MV-4-11 (cell line): ENCODE measurements at regions not wholly inside any gene's neighbourhood (a gene's known extent, or its start where the extent isn't known, plus 50 kb on each side); places are given as distances from the start of the nearest gene placed in this dataset.
"Not testable (repeated sequence)": the region's sequence is repeated elsewhere in the genome, so short reads cannot be mapped to it uniquely, and the experiment has no call there.

ENCODE experiments used
- DNase-seq: peaks from one replicate; lab custom pipeline; 2025; lab: John Stamatoyannopoulos, UW

DNA sequence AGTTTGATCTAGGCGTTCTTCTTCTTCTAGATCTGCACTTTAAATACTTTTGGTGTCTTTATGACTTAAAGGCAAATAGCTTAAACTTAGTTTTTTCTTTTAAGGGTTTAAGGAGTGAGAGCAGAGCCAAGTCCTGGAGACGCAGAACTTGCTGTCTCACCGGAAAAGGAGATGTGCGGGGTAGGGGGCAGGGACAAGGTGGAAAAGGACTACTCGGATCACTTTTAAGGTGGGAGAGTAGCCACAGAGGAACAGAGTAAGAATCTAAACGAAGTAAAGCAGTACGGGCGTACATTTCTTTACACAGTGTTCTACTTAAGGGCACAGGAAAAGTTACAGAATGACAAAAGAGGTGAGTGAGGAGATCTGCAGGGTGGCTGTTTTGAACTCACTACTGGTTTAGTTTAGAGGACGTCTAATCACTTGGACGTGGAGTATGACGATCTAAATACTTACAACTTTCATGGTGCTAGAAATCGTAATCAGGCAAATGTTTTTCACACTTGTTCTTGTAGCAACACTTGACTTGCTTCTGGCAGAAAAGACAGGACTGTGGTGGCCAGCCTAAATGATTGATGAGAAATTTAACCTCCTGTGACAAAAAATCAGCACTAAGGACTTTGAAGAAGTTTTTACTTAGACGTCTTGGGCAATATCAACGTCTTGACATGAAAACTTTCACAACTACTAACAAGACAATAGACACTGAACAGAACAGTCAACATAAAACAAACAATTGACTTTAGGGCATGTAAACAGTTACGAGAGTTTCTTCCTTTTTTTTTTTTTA is 127.0 kb downstream of the ART5 start:
- DNase-seq = not testable (repeated sequence)

DNA sequence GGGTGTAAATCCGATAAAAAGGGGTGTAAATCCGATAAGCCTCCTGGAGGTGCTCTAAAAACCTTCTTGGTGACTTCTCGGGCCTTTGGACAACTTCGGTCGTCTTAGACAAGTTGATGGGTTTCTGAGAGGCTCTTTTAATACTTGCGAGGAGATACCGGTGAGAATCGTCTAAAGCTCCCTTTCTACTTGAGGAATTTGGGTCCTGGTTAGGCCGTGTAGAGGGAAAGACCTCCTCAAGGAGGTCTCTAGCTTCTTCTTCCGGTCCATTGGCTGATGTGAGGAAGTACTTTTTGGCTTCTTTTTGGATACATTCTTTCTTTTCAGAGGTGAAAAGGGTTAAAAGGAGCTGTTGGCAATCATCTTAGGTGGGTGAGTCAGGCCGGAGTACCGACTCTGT is 128.5 kb downstream of the ART5 start:
- not testable (repeated sequence) for DNase-seq

DNA sequence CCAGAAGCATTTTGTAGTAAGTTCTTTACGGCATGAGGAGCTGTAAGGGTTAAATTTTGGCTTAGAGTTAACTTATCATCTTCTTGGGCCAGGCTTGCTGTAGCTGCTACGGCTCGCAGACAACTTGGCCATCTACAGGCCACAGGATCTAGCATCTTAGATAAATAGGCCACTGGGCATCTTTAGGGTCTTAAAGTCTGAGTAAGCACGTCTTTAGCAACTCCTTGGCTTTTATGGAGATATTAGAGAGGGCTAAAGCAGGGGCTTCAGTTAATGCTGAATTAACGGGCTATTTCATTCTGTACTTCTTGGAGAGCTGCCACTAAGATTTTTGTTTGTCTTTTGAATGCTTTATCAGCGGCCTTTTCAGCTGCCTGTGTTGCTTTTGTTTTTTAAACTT is 129.0 kb downstream of the ART5 start:
- DNase-seq = not testable (repeated sequence)

DNA sequence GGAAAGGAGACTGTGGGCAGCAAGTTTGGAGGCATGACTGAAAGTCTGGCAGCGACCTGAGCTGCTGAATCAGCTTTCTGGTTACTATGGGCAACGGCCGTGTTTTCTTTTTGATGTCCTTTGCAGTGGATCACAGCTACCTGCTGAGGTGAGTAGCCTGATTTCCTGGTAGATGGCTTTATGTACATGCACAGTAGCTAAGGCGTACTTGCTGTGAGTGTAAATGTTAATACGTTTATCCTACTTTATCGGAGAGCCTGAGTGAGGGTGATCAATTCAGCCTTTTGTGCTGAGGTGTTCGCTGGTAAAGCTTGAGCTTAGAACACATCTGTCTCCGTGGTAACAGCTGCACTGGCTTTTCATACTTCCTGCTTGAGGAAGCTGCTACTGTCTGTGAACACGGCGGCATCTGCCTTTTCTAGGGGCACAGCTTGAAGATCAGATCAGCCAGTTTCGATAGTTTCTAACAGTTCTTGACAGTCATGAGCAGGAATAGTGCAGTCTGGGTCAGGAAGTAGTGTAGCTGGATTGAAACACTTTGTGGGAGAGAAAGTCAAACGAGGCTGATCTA is 129.6 kb downstream of the ART5 start:
- not testable (repeated sequence) for DNase-seq

GRCh38 chr11:3511416-3512132 is 130.2 kb downstream of the ART5 start:
- DNase-seq = not testable (repeated sequence)

DNA sequence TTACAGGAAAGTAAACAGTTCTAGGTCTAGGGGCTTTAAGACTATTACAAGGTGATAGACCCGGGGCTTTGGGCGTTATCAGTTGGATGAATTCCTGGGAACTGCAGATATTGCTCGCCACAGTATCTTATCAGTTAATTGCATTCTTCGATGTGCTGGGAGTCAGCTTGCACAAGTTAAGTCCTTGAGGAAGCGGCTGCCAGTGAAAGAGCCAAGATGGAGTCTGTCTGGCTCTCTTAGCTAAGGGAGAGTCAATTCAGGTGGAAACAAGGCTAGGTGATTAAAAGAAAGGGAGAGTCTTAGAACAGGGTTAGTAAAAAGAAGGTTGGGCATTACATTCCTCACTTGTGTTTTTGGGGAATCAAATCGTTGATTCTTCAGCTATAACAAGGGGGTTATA is 130.6 kb upstream of the ZNF195 start:
- DNase-seq = not testable (repeated sequence)

DNA sequence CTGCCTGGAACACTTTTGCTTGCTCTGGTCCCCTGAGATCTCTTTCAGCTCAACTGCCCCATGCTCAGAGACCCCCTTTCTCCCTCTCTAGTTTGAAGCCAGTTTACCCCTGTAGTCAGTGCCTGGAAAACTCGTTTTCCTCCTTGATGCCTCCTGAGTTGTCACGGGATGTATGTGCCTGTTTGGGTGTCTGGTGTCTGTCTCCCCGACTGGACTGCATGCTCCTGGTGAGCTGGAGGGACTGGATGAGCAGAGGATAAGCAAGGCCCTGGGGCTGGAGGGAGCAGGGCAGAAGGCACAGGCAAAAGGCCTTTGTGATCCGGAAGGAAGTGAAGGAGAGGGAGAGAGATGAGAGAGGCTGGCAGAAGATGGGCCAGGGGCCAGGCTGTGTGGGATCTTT is 120.3 kb upstream of the ZNF195 start:
- DNase-seq = not testable (repeated sequence)

- DNase-seq = not testable (repeated sequence)
Measured at GRCh38 chr11:3498356-3498755, 119.4 kb upstream of the ZNF195 start.

GRCh38 chr11:3493152-3493551 is 114.2 kb upstream of the ZNF195 start:
- DNase-seq = not testable (repeated sequence)

DNA sequence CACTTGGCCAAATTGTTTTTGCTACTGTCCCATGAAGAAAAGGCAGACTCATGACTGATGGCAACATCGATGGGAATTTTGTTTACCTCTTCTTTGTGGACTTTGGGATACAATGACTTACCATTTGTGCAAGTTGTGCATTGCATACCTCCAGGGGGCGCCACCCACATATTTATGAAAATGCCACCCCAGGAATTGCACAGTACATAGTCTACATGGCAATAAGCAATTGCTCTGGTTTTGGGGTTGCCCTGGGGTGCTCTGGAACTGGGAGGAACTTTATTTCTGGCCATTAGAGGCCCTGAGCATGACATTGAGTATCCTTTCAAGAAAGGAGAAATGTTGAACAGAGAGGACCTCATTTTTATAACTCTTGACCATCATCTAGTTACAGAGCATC is 109.1 kb upstream of the ZNF195 start:
- not testable (repeated sequence) for DNase-seq

DNA sequence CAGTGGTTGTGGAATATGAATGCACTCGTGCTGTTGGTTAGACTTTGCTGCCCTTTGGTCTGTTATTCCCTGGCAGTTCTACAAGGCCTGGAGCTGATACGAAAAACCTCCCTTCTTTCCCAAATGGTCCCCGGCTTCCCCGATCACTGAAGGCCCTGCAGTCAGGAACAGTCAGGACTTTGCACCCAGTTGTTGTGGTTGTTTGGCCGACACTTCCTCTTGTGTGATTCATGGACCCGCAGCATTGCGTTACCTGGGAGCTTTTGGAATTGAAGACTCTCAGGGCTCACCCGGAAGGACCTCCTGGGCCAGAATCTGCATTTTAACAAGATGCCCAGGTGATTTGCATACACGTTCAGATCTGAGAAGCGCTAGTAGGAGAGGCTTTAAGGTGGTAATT is 106.8 kb upstream of the ZNF195 start:
- DNase-seq = not testable (repeated sequence)

DNA sequence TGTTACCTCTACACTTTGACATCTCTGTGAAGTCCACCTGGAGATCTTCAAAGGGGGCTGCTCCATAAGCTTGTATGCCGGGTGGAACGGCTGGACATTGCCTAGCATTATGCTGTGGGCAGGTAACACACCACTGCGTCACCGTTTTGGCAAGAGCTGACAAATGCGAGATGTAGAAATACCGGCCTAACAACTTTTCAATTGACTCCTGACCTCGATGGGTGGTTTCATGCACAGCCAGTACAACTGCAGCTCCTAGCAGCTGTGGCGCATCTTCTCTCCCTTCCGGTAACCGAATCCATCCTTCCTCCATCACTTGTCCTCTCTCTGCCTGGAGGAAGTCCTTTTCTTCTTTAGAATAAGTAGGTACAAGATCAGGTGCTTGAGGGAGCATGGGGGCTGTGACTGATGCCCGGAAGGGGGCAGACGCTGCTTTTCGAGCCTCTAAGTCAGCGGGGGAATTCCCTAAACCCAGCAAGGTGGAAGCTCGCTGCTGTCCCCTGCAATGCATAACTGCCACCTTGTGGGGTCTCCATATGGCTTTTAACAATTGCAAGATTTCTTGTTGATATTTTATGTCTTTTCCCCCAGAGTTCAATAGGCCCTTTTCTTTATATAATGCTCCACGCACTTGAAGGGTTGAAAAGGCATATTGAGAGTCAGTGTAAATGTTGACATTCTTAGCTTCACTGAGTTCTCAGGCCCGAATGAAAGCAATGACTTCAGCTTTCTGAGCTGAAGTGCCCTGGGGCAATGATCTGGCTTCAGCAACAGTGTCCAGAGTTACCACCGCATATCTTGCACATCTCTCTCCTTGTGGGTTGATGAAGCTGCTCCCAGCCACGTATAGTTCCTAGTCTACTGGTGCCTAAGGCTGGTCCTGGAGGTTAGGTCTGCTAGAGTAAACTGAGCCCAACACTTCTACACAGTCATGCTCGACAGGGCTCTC is 98.3 kb upstream of the ZNF195 start:
- not testable (repeated sequence) for DNase-seq

DNA sequence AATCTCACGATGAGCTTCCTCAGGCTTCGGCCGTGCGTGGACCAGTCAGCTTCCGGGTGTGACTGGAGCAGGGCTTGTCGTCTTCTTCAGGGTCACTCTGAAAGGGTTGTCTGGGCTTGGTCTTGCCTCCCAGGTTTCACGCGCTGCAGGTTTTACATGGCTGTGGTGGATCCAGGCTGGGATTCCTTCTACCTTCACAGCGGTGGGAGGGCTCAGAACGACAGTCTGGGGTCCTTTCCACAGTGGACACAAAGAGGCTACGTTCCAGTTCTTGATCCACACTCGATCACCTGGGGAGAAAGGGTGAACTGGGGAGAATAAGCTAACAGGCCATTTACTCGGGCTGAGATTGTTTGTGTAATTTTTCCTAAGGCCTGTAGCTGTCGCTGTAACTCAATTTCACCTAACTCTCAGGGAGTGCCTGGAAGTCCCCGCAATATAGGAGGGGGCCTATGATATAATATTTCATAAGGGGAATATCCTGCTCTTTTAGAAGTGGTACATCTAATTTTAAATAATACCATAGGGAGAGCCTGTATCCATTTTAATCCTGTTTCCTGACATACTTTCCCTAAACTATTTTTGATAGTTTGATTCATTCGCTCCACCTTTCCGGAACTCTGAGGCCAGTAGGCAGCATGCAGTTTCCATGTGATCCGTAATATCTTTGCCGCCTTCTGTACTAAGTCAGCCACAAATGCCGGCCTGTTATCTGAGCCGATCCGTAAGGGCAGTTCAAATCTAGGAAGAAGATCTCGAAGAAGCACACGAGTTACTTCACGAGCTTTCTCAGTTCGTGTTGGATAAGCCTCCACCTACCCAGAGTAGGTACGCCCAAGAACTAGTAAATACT is 97.4 kb upstream of the ZNF195 start:
- not testable (repeated sequence) for DNase-seq

GRCh38 chr11:3468963-3469362 is 90.0 kb upstream of the ZNF195 start:
- not testable (repeated sequence) for DNase-seq

DNA sequence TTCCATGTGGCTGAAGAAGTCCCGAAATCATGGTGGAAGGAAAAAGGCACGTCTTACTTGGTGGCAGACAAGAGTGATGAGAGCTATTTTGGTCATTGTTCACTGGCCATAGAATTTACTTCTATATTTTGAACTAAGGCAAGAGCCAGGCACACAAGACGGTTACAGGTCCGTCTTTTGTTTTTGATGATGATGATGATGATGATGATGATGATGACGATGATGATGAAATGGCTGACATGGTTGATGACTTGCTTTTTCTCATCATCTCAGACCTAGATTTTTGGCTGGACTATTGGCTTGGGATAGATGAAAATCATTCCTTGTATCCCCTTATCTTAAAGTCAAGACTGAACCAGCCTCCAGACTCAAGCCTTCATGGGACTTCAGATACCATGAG is 88.7 kb upstream of the ZNF195 start:
- DNase-seq = not testable (repeated sequence)

- not testable (repeated sequence) for DNase-seq
Measured at GRCh38 chr11:3455666-3456065, 76.7 kb upstream of the ZNF195 start.

DNA sequence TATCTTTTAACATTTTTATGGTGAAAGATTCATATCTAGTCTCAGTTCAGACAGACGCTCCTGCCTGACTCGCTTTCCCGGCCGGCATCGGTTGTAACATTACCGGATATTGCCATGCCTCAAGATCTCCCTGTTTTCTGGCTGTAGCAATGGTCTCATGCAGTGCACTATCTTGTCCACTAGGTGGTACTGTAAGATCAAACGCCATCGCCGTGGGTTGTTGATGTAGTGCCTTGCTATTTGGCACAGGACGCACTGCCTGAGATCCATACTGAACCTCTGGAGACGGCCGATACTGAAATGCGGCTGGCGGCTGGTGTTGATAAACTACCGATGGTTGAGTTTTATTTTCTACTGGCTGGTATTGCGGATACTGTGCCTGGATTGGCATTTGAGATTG is 75.9 kb upstream of the ZNF195 start:
- DNase-seq = not testable (repeated sequence)

DNA sequence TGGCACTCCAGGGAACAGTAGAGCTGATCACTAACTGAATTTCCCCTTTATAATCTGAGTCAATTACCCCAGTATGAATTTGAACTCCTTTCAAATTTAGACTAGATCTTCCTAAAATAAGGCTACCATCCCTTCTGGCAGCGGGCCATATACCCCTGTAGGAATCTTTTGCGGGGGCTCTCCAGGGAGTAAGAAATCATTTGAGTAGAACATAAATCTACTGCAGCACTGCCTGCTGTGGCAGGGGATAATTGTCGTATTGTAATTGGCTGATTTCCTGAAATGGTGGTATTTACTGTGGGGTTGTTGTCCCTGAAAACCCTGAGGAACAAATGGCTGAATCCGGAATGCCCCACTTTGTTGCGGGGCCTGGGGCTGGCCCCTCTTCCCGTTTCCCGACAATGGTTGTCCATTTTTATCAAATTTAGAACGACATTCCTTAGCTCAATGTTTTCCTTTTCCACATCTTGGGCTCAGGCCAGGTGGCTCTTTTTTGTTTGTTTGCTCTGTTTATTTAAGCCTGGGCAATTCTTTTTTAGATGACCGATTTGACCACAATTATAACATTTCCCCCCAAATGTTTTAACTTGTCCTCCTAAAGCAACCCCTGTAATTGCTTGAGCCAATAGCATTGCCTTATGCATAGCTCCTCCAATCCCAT is 74.8 kb upstream of the ZNF195 start:
- not testable (repeated sequence) for DNase-seq

GRCh38 chr11:3450822-3451221 is 71.9 kb upstream of the ZNF195 start:
- DNase-seq = not testable (repeated sequence)

DNA sequence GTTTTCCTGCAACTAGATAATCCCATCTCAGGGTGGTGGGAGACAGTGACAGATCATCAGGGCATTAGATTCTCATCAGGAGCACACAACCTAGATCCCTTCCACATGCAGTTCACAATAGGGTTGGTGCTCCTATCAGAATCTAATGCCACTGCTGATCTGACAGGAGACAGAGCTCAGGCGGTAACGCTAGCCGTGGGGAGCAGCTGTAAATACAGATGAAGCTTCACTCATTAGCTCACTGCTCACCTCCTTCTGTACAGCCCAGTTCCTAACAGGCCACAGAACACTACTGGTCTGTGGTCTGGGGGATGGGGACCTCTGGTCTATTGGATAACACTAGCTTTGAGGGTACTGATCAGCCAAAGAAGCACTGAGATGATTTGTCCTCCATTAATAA is 66.6 kb upstream of the ZNF195 start:
- not testable (repeated sequence) for DNase-seq
